SU-DHL-6 (cell line): ENCODE measurements at regions not wholly inside any gene's neighbourhood (a gene's known extent, or its start where the extent isn't known, plus 50 kb on each side); places are given as distances from the start of the nearest gene placed in this dataset.

ENCODE experiments used
- EZH2phosphoT487 ChIP-seq: fragments of 200-600 bp; sonication (generic), shearing (Covaris generic); conservative IDR thresholded peaks from 2 replicates; pipeline ENCODE4 v1.6.1; 2018; ENCODE audit warnings: mild to moderate bottlenecking, antibody characterized with exemption, low read length, moderate library complexity, mixed read lengths
- TF ChIP-seq, protein P1 (sequence below): fragments of 200-600 bp; sonication (generic); IDR thresholded peaks from one replicate; pipeline ENCODE4 v1.5.1; 2017; ENCODE audit warnings: antibody characterized with exemption, mild to moderate bottlenecking, low read length, moderate library complexity; ENCODE audit not compliant: insufficient read depth, poor library complexity, severe bottlenecking

DNA sequence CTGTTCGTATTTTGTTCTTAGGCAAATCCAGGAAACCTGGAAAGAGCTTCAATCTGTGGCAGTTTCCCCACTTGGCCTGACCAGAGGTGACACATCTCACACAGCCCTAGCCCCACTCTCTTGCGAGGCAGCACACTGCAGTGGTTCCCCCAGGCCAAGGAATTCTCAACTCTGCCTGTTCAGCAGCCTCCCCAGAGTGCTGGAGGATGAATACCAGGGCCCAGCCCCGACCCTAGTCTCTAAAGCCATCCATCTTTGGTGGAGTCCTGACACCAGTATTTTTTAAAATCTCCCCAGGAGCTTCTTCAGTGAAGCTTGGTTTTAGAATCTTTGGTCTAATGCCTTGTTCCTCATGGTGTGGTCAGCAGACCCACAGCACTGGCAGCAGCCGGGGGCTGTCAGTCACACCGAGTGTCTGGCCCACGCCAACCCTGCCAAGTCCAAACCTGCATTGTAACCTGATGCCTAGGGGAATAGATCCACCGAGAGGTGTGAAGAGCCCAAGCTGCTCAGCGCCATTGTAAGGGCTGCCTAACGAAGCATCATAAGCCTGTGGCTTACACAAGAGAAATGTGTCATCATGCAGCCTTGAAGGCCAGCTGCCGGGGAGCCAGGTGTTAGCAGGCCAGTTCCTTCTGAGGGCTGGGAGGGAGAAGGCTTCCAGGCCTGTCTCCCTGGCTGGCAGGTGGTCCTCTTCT lies 428.7 kb upstream of the ID2 start:
- TF ChIP-seq, protein P1, sequence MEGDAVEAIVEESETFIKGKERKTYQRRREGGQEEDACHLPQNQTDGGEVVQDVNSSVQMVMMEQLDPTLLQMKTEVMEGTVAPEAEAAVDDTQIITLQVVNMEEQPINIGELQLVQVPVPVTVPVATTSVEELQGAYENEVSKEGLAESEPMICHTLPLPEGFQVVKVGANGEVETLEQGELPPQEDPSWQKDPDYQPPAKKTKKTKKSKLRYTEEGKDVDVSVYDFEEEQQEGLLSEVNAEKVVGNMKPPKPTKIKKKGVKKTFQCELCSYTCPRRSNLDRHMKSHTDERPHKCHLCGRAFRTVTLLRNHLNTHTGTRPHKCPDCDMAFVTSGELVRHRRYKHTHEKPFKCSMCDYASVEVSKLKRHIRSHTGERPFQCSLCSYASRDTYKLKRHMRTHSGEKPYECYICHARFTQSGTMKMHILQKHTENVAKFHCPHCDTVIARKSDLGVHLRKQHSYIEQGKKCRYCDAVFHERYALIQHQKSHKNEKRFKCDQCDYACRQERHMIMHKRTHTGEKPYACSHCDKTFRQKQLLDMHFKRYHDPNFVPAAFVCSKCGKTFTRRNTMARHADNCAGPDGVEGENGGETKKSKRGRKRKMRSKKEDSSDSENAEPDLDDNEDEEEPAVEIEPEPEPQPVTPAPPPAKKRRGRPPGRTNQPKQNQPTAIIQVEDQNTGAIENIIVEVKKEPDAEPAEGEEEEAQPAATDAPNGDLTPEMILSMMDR, result no peak
- TF ChIP-seq EZH2phosphoT487, result no peak
